ENCODE measurements at regions not wholly inside any gene's neighbourhood (a gene's known extent, or its start where the extent isn't known, plus 50 kb on each side); places are given as distances from the start of the nearest gene placed in this dataset.
"Not testable (repeated sequence)": the region's sequence is repeated elsewhere in the genome, so short reads cannot be mapped to it uniquely, and the experiment has no call there.

DNA sequence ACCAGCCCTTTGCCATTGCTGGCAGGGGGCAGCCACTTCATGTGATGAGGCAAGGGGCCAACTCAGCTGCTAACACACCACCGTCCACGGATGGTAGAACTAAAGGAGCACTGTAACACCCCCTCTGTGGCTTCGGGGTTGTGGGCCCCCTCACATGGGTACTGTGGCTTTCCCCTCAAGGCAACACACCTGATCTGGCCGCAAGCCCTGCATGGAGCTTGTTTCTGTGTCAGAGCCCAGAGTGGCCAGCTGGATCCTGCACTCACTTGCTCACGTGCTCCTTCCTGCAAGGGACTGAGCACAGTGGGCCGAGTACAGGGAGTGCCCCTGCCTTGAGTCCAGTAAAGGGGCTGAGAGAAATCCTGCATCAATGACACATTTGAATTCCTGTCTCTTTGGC, 507.4 kb upstream of the SMC2 start:
- DNase-seq = no peak
- H3K36me3 Mint-ChIP-seq (ENCODE audit: low read depth) = no peaks in the 10 kb centered on the region; the same call in 1 of the 2 replicates
- TF ChIP-seq, protein P1, sequence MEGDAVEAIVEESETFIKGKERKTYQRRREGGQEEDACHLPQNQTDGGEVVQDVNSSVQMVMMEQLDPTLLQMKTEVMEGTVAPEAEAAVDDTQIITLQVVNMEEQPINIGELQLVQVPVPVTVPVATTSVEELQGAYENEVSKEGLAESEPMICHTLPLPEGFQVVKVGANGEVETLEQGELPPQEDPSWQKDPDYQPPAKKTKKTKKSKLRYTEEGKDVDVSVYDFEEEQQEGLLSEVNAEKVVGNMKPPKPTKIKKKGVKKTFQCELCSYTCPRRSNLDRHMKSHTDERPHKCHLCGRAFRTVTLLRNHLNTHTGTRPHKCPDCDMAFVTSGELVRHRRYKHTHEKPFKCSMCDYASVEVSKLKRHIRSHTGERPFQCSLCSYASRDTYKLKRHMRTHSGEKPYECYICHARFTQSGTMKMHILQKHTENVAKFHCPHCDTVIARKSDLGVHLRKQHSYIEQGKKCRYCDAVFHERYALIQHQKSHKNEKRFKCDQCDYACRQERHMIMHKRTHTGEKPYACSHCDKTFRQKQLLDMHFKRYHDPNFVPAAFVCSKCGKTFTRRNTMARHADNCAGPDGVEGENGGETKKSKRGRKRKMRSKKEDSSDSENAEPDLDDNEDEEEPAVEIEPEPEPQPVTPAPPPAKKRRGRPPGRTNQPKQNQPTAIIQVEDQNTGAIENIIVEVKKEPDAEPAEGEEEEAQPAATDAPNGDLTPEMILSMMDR (IDR thresholded peaks at IDR 0.05) = no peak
- H3K9me3 Mint-ChIP-seq = peaks cover 35% of the 10 kb centered on the region
- no peaks in the 10 kb centered on the region for H3K27me3 Mint-ChIP-seq (ENCODE audit: insufficient read depth)
- no peaks in the 10 kb centered on the region for H3K4me1 Mint-ChIP-seq (ENCODE audit: low read depth)
- H3K4me3 Mint-ChIP-seq = no peak overlapping the region
- H3K27ac Mint-ChIP-seq = no peak overlapping the region

DNA sequence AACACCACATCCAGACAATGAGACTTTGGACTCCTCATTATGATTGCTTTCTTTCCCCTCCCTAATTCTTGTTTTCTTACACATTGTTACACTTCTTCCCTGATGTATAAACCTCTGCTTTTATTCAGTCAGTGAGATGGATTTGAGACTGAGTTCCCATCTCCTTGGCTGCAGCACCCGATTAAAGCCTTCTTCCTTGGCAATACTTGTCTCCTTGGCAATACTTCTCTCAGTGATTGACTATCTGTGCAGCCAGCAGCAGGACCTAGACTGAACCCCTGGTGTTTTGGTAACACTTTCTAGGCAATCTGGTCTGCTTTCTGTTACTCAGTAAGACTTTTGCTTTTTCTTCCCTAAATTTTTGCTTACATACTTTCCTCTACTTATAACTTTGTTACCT, 492.8 kb upstream of the SMC2 start:
- Mint-ChIP-seq H3K4me3 (no peak overlapping the region), H3K36me3 (ENCODE audit: low read depth) (0 out of 2 replicates have a peak, but pooled peaks cover 6% of the 10 kb centered on the region), H3K4me1 (ENCODE audit: low read depth) (no peaks in the 10 kb centered on the region), H3K9me3 (peaks cover 34% of the 10 kb centered on the region), H3K27ac (no peak overlapping the region), H3K27me3 (ENCODE audit: insufficient read depth) (no peaks in the 10 kb centered on the region)
- TF ChIP-seq, protein P1 (IDR thresholded peaks at IDR 0.05) = no peak
- no peak for DNase-seq

DNA sequence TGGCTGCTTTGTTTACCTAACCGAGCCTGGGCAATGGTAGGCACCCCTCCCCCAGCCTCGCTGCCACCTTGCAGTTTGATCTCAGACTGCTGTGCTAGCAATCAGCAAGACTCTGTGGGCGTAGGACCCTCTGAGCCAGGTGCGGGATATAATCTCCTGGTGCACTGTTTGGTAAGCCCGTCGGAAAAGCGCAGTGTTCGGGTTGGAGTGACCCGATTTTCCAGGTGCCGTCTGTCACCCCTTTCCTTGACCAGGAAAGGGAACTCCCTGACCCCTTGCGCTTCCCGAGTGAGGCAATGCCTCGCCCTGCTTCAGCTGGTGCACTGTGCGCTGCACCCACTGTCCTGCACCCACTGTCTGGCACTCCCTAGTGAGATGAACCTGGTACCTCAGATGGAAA, 482.2 kb upstream of the SMC2 start:
- peaks cover 29% of the 10 kb centered on the region for H3K9me3 Mint-ChIP-seq
- not testable (repeated sequence) for DNase-seq; H3K27ac Mint-ChIP-seq; H3K4me3 Mint-ChIP-seq; H3K27me3 Mint-ChIP-seq (ENCODE audit: insufficient read depth); H3K4me1 Mint-ChIP-seq (ENCODE audit: low read depth); H3K36me3 Mint-ChIP-seq (ENCODE audit: low read depth)

DNA sequence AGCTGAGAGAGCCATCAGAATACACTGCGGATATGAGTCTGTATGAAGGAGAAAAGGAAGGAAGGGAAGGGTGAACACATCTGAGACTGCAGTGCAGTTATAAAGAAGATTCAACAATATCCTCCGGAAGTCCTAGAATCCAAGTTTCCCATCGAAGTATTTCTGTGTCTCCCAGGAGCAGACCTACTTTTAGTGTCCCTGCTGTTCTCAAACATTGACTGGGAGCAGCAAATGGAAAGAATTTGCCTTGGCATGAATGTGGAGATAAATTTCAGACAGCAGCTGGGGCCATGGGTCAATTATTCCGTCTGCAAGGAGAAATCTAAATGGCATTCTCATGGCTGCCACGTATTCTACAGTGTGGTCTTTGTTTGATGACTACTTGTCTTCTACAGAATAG, 478.1 kb upstream of the SMC2 start:
- Mint-ChIP-seq H3K36me3 (ENCODE audit: low read depth) (no peaks in the 10 kb centered on the region), H3K9me3 (peaks cover 24% of the 10 kb centered on the region), H3K27me3 (ENCODE audit: insufficient read depth) (peaks cover 1% of the 10 kb centered on the region; the same call in 1 of the 2 replicates), H3K4me3 (no peak overlapping the region), H3K4me1 (ENCODE audit: low read depth) (no peaks in the 10 kb centered on the region), H3K27ac (no peak overlapping the region)
- TF ChIP-seq, protein P1 (IDR thresholded peaks at IDR 0.05) = no peak
- no peak for DNase-seq

DNA sequence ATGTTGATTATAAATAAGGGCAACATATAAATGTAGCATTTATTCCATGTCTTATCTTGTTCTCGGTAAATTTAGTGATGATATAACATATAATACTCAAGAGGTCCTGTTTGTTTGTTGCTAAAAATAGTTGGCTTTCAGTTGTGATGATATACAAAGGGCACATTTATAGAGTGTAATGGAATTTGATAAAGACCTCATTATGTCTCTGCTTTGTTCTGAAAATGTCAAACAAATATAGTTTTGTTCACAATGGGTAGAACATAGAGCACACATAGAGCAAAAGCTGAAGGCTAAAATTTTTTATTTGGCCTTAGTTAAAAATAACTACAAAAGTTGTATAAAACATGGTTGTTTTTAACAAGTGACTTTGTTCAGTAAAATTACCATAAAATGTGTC, 477.1 kb upstream of the SMC2 start:
- H3K9me3 Mint-ChIP-seq = peaks cover 26% of the 10 kb centered on the region
- no peaks in the 10 kb centered on the region for H3K36me3 Mint-ChIP-seq (ENCODE audit: low read depth)
- TF ChIP-seq, protein P1 (IDR thresholded peaks at IDR 0.05) = no peak
- no peak for DNase-seq
- peaks cover 1% of the 10 kb centered on the region; the same call in 1 of the 2 replicates for H3K27me3 Mint-ChIP-seq (ENCODE audit: insufficient read depth)
- H3K4me3 Mint-ChIP-seq = no peak overlapping the region
- H3K27ac Mint-ChIP-seq = no peak overlapping the region
- H3K4me1 Mint-ChIP-seq (ENCODE audit: low read depth) = no peaks in the 10 kb centered on the region

DNA sequence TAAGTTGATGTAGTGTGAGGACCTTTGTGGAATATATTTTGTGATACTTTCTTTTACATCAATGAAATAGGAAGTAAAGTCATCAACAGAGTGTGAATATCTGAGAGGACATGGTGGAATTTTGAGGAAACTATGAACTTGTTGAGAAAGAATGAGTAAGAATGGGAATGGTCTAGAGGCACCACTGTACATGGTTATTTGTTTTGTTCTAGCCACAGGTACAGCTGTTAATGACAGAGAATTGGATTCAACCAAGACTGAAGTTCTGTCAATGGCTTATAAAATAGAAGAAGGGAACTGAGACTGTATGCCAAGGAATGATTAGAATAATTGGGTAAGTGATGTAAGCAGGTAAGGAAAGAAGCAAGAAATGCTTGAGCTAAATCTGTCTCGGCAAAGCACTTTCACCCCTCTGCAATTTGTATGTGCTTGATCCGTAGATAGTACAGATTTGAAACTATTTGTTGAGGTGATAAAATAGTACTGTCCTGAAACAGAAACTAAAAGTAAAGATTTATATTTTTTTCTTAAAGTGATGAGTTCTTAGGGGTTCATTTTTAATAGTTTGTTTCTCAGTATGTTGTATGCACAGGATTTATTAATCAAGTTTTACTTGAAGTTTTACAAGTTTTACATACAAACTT, 468.8 kb upstream of the SMC2 start:
- no peak for DNase-seq
- H3K9me3 Mint-ChIP-seq = peaks cover 31% of the 10 kb centered on the region
- no peak overlapping the region for H3K27ac Mint-ChIP-seq
- no peaks in the 10 kb centered on the region for H3K4me1 Mint-ChIP-seq (ENCODE audit: low read depth)
- H3K27me3 Mint-ChIP-seq (ENCODE audit: insufficient read depth) = no peaks in the 10 kb centered on the region
- TF ChIP-seq, protein P1 (IDR thresholded peaks at IDR 0.05) = no peak
- H3K4me3 Mint-ChIP-seq = no peak overlapping the region
- no peaks in the 10 kb centered on the region for H3K36me3 Mint-ChIP-seq (ENCODE audit: low read depth)
